Stimulated activated CD4-positive, alpha-beta T cell treated with anti-CD3 and anti-CD28 coated beads, Interleukin-4, amount 100 ng/mL, for 4 hours (primary cell): ENCODE measurements at regions not wholly inside any gene's neighbourhood (a gene's known extent, or its start where the extent isn't known, plus 50 kb on each side); places are given as distances from the start of the nearest gene placed in this dataset.

Experiments
- DNase-seq, 2 experiments: peaks; one replicate each; pipeline ENCODE4 v3.0.0-alpha.2; 2020

DNA sequence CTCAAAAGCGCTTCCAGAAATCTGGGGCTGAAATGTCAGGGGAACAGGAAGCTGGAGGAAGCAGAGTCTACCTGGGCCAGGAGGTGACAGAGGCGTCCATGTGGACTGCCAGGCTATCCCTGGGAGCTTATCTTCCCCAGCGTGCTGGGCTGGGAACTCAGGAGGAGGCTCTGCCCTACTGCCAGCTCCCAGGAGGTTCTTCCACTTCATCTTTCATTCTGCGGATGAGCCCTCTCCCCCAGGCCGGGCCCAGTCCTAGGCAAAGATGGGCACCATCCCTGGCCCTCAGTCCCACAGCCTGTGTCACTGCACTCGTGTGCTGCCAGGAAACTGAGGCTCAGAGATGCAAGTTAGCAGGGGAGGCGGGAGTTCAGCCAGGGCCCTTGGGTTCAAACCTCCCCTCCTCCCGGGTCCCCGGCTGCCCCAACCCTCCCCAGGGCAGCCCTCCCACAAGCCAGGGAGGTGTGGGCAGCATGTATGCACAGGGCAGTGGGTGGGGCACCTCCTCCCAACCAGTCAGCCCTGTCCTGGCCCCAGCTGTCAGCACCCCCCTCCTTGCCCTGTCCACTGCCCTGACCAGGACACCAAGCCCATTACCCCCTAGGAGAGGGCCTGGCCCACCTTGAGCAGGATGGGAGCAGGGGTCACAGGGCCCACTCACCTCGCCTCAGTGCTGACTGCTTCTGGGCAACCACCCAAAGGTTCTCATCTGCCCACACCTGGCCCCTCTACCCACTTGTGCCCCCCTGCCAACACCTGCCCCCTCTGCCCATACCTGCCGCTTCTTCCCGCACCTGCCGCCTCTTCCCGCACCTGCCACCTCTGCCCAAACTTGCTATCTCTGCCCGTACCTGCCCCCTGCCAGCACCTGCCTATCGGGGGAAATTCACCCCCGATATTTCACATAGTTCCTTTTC, 226.0 kb downstream of the NPHP4 start:
- no peak for DNase-seq

DNA sequence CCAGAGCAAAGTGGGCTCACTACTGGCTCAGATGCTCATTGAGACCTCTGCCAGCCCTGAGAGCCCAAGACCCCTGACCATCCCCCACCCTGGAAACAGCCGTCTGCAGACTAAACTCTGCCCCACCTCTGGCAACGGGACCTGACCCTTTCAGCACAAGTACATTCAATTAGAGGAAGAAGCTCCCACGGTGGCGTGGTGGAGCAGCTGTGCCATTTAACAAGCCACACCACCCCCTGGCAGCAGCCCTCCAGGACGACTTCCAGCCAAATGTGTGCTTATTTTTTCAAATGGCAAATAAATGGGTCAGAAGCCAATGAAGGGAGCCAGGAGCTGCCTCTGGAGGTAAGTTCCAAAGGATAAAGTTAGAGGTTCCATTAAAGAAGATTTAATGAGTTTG, 226.7 kb downstream of the NPHP4 start:
- no peak for DNase-seq

DNA sequence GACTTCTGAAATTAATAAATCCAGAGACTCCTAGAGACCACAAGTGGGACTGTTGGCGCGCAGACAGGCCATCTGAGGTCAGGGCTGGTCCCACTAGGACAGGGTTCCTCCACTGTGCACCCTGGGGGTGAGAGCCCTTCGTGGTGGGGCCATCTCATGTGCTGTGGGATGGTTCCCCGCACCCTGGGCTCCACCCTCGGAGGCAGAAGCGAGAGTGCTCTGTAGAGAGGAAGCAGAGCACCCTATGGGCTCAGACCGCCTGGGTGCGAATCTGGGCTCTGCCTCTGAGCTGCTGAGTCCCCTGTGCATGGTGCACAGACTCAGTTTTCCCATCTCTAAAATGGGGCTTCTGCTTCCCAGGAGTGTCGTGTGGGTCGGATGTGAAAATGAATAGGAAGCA, 227.3 kb downstream of the NPHP4 start:
- no peak for DNase-seq

DNA sequence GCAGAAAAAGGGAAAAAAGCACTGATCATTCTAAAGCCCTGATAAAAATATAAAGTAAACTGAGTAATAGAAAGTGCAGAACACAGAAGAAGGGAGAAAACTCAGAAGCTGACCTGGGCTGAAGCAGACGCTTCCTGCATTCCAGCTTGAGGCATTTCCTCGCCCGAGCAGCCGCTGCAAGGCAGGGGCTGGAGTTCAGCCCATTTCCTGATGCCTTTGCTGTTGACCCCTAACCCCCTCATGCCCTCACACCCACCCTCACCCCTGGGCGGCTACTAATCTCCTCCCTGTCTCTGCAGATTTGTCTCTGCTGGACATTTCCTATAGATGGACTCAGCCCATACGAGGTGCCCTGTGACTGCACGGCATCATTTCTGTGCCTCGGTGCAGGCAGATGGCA, 227.8 kb downstream of the NPHP4 start:
- DNase-seq = no peak

DNA sequence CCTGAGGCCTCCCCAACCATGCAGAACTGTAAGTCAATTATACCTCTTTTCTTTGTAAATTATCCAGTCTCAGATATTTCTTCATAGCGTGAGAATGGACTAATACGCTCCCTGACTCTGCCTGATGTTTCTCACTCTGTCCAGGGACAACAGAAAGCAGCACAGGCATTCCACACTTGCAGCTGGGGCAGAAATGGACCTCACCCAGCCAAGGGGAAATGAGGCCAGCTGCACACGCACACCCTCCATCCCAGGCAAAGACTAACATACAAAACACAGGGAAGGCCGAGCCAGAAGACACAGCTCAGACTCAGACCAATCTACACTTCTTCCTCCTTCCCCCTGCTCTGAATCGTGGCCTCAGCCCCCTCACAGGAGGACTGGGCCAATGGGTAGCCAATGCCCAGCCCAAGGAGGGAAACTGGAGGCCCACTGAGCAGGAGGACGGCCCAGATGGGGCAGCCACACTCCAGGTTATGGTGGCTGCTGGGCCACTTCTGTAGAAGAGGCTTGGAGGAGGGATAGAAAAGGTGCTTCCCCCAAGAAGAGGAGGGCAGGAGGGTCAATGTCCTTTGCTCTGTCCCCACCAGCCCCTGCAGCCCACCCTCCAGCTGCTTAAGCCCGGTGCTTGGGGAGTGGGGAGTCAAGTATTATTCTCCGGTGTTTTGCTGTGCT, 228.4 kb downstream of the NPHP4 start:
- DNase-seq = no peak

DNA sequence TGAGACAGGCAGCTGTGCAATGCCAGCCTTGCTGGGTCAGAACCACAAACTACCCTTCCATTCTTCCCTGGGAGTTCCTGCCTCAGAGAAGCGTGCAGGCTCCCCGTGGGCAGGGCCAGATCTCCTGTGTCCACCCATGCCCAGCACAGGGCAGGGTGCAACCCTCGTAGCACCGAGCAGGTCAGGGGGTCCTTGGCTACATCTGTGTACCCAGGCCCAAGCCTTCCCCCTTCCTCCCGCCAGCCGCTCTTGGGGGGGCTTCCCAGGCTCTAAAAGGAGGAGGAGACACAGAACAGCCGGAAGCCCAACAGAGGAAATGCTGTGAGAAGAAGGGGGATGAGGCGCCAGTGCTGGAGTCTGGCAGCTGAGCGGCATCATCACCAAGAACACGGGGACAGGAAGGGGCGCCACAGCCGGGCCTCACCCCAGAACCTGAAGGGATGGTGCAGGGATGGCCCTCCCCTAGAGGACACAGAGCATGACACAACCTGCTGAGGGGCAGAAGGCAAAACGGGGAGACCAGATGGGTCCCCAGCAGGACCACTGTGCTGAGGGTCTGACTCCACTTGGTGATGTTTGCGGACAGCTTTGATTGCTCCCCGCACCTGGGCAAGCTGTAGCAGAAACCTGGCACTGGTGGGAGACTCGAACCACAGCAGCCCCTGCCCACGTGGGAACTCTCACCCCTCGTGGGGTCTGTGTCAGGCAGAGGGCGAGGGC, 233.2 kb downstream of the NPHP4 start:
- DNase-seq = no peak

DNA sequence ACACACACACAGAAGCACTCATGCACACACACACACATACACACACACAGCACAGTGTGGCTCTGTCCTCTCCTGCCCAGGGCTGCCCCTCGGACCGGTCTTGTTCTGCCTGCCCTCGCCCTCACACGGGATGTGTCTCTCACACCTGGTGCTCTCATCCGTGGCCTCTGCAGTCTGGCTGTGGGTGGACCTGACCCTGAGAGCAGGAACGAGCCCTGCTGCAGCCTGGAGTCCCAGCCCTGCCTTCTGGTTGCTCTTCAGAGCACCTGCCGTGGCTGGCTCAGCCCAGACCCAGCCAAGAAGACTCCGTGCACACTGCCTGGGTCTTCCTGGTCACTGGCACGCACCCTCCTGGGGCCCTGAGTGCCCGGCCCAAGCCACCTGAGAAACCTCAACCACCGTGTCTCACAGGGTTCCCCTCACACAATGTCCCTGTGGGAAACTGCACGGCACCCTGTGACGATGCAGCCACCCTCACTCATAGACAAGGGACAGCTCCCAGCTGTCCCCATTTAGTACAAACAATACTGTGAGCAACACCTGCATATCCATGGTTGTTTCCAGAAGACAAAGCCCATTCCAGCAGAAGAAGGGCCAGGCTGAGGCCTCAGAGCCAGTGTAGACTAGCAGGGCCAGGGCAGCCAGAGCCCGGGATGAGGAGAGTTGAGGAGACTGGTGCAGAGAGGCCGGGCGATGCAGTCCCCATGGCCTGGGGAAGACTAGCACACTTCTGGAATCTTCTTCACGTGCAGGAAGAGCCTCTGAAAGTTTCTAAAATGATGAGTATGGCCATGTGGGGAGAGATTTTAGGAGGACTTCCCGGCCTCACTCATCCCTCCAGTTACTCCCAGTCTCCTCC, 234.0 kb downstream of the NPHP4 start:
- no peak for DNase-seq

DNA sequence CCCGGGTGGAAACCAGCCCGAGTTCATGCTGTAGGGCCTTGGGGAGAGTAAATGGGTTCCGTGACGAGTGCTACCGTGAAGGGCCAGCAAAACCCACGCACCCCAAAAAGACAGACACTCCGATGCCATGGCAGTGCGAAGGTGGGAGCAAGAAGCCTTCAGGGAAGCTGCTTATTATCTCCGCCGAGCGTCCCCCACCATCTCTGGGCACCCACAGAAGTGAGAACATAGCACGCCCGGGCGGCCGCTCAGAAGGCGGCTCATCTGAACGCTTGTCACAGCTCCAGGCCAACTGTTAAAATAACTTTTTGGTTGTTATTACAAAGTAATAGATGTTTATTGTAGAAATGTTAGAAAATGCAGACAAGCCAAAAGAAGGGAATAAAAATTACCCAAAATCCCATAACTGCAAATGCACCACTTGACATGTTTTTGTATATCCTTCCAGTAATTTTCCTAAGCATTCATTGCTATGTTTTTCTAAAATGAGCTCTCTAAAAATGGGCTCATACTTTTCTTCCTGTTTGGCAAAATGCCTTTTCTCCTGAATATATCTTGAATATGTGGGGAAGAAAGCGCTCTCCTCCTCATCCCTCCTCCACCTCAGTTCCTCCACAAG, 234.9 kb downstream of the NPHP4 start:
- no peak for DNase-seq

DNA sequence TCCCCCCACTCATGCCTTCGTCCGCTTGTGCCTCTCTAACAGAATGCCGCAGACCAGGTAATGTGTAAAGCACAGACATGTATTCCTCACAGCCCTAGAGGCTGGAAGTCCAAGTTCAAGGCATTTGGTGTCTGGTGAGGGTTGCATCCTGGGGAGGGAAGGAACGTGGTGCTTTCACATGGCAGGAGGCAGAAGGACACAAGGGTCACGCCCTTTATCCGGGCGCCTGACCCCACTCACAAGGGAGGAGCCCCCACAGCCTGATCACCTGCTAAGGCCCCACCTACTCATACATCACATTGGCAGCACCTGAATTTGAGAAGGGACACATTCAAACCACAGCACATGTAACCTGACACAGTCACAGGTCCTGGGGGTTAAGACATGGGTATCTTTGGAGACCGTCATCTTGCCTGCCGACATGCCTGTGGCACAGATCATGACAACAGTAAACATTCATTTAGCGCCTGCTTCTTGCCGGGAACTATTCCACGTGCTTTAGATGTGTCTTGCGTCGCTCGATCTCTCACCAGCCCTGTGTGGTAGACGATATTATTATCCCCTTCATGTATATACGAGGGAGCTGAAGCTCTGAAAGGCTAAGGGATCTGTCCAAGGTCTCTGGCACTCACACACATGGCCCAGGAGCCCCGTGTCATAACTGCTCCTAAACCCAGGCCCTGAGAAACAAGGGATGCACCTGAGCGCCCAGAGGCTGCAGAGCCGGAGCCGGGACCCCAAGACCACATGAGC, 235.6 kb downstream of the NPHP4 start:
- DNase-seq = no peak

DNA sequence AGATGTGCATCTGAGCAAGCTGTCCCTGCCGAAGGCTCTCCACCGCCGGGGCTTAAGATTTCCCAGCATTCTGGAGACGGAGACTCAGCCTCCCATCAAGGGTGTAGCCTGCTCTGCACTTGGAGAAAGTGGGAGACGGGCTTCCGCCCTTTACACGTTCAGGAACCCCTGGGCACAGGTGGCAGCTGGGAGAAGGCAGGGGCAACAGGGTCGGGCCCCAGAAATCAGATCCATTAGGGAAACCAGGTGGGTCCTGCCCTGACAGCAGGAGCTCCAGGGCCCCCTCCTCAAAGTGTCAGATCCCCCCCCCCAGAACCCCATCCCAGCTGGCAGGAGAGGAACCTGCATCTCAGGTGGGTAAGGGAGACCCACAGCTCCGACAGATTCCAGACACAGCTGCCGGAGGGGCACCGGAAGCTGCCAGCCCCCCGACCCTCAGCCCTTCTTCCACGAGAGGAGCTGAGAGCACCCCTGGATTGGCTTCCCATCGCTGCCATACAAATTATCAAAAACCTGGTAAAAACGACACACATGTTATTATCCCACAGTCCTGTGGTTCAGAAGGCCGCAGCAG, 236.6 kb downstream of the NPHP4 start:
- DNase-seq = no peak

DNA sequence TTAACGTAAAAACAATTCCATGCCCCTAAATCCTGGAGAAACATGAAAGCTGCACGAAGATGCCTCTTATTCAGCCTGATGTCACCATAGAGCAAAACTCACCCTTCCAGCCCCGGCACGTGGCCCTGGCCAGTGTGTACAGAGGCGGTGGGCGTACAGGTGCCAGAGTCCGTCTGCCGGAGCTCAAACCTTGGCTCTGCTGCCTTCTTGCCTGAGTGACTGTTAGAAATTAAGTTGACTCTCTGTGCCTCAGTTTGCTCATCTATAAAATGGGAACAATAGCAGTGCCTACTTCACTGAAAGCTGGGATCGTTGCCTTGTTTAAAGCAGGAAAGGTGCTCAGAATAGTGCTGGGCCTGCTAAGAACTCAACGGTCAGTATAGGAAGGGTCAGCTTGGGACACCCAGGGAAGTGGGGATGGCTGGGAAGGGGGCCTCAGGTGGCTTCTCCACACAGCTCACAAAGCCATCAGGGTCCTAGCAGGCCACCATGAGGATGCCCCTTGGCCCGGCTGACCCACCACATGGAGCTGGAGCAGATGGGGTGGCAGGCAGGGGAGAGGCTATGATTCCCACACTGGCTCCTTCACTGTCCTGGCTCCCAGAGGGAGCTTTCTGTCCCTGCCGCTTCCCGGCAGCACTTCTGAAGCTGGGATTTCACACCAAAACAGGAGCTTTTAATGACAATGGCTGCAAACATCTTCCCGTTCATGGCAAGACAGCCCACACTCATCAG, 237.2 kb downstream of the NPHP4 start:
- no peak for DNase-seq

DNA sequence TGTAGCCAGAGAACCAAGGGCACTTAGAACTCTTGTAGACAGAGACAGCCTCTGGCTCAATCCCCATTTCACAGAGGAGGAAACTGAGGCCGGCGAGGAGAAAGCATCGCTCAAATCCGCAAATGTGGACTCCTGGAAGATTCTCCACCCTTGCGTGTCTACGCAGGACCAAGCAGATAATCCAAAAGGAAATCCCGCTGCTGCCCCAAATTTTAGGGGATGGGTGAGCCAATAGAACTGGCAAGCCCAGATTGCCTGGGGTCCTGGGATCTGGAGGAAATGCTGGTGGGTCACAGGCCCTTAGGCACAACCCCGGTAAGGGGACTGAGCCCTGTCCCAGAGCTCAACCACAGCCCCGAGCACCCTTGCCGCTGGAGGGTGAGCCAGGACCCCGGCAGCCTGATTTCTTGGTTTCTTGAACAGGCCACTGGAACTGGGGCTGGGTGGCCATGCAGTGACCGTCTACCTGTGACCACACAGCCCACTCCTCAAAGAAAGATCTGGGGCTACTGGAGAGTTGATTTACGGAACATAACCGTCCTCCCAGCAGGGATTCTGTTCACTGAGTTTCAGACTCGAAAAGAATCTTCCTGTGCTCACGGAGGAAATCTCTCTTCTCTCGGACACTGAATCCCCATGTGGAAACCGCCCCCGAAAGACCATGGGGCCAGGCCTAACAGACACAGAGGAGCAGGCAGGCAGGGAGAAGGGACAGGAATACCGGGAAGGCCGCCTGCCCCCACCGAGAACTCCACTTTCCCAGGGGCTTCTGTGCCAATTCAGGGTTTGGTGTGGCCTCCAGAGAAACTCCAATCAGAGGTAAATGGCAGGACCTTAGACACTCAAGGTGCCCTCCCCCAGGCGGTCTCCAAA, 238.4 kb downstream of the NPHP4 start:
- DNase-seq = no peak

DNA sequence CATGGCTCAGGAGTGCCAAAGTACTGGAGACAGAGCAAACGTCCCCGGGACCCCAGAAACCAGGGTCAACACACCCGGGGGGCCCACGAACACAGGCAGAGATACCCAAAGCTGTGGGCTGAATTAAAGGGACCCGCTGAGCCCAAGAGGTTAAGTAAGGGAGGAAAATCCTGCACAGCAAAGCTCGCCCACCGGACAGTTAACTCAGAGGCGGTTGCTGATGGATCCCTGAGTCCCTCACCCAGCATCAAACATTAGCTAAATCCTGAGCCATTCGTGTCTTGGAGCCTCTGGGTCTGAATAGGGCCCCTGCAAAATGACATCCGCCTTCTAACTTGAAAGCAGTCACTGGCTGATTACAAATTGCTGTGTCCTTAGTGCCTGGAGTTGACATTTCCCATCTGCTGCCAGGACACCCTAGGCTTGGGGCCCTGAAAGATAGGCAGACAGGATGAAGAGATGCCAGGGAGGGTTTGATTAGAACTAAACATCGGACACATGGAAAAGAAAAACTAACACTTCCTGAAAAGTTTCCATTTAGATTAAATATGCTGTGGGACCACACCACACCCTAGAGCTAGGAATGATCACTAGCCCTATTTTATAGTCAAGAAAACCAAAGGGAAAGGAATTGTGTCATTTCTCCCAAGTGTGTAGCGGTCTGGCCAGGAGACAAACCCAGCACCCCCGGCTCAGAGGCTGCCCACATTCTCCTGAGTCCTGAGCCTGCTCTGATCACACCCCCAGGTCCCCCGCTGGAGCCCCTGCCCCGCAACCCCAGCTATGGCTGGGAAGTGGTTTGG, 239.3 kb downstream of the NPHP4 start:
- no peak for DNase-seq

DNA sequence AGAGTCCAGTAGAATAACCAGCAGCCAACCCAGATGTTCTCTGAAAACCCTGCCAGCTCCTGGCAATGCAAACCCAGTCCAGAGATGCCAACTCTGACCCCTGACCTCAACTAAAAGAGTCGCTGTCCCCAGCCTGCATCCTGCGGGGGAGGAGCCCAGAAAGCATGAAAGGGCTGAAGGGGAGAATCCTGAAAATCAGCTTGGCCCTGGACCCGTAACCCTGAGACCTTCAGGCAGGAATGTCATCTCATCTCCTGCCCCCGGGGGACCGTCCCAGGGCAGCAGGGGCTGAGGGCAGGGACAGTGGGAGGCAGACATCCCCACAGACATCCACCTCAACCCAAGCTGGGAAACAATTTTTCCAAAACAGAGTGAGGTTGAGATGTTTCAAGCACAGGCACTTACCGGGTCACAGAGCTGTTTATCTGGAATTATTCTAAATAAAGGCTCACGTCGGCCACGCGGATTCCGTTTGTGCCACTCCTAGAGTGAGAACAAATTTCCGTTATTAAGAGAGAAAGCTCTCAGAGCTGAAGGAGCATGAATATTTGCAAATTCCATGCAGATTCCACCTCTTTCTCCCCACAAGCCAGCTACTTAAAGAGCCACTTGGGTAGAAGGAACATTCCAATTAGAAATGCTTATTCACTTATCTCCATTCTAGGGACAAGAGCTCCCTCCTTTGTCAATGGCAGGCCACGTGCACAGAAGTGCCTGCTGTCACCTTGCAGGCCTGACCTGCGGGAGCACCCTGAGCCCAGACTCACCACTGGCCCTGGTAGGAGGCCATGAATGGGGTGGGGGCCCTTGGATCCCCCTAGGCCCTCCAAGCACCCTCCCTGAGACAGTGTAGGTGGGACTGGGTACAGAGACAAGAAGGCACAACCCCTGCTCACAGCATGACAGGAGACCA, 240.1 kb downstream of the NPHP4 start:
- DNase-seq = no peak

DNA sequence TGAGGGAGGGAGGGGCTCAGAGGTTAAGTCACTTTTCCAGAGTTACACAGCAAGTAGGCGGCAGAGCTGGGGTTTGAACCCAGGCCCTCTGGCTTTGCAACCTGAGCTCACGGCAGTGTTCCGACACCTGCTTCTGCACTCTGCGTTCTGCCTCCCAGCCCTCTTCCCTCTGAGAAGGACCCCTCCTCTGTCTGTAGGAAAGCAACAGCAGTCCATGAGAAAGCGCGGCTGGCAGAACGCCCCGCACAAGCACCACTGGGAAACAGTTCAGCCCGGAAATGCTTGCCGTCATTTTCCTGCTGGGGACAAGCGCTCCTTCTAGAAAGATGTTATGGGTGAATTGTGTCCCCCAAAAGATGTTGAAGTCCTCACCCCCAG, 241.1 kb downstream of the NPHP4 start:
- DNase-seq = no peak

DNA sequence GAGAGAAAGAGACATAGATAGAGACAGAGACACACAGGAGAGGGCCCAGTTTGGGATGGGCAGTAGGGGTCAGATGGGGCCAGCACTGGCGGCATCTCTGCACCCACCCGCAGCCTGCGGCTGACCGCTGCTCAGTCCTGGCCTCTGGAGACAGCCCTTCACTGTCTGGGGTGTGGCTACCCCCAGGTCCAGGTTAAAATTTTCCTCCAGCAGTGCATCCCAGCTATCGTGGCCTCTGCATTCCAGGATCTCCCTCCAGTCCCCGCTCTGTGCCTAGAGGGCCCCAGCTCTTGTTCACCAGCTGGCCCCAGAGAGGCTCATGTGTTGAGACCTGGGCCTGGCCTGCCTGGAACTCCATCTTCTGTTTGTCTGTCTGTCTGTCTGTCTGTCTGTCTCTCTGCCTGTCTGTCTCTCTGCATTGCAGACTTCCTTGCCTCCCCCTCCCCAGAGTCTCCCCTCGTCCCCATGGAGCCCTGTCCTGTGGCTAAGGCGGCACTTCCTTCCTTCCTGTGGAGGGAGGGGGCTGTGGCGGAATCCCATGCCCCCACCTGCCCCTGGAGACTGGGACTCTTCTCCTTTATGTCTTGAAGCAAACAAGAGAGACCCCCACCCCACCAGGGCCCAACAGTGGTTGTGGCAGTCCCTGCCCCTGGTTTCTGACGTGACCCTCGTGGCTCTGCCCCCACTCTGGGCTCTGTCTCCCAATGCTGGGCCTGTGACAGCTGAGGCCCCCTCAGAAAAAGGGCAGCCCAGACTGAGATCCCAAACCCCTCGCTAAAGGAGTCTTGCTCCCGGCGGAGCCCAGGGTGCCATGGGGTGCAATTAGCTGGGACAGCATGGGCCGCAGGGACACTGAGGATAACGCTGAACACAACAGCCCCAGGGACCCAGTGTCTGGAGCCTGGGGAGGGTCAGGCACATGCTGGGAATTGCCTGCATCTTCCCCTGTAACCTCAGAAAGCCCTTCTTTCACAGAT, 241.8 kb downstream of the NPHP4 start:
- DNase-seq = no peak
